ENCODE measurements at regions not wholly inside any gene's neighbourhood (a gene's known extent, or its start where the extent isn't known, plus 50 kb on each side); places are given as distances from the start of the nearest gene placed in this dataset.
A peak's percentile ranks its signal among the peaks of the same experiment; 100 is the strongest.

DNA sequence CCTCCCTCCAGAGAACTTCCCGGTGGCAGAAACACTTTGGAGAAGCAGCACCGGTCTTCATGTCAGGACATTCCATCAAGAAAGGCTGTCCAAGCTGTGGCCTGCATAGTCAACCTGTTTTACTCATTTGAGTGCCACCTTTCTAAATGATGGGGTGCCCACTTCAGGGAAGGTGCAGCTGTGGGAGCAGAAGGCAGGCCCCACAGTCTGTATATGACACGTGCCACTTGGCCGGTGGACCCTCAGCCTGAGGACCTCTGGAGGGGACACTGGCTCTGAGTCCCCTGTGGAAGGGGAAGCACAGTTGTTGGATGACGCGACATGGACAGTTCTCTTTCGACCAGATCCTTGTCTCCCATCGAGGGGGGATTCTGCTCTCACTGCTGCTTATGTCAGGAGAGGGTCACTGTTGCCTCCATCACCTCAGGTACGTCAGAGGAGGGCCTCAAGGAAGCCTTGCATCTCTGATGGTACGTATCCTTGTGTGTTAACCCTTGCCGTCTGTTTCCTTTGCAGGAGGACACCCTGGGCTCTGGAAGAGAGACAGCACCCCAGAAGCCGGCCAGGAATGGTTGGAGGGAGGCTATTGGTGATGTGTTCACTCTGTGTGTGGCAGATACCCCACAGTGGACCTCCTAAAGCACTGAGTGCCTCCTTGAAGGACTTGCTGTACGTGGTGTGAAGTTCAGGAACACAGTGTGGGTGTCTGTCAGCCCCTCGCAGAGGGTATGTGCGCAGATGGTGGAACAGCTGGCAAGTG, 132.1 kb upstream of the RTL1 start:
- Mint-ChIP-seq H3K4me1 (no peaks in the 10 kb centered on the region), H3K27me3 (peaks cover 2 to 6% of the 10 kb centered on the region in 2 donors), H3K27ac (no peak overlapping the region), H3K36me3 (no peaks in the 10 kb centered on the region), H3K9me3 (peaks cover 0 to 3% (median 0%) of the 10 kb centered on the region in 5 donors), H3K4me3 (no peak overlapping the region)
- Histone ChIP-seq H3K4me3 (ENCODE audit: low read length) (no peak overlapping the region), H3K27me3 (ENCODE audit: insufficient read depth, low read length, poor library complexity, severe bottlenecking) (no peaks in the 10 kb centered on the region), H3K27ac (ENCODE audit: low read depth, low read length) (no peak overlapping the region), H3K4me1 (ENCODE audit: insufficient read depth, low read length) (no peaks in the 10 kb centered on the region), H3K36me3 (ENCODE audit: insufficient read depth, low read length) (no peaks in the 10 kb centered on the region), H3K9me3 (ENCODE audit: low read length) (no peaks in the 10 kb centered on the region)
- POLR2A ChIA-PET, result no interaction called here
- CTCF ChIA-PET, result no interaction called here
- peak in 1 of 5 donors; percentile 38 for DNase-seq

DNA sequence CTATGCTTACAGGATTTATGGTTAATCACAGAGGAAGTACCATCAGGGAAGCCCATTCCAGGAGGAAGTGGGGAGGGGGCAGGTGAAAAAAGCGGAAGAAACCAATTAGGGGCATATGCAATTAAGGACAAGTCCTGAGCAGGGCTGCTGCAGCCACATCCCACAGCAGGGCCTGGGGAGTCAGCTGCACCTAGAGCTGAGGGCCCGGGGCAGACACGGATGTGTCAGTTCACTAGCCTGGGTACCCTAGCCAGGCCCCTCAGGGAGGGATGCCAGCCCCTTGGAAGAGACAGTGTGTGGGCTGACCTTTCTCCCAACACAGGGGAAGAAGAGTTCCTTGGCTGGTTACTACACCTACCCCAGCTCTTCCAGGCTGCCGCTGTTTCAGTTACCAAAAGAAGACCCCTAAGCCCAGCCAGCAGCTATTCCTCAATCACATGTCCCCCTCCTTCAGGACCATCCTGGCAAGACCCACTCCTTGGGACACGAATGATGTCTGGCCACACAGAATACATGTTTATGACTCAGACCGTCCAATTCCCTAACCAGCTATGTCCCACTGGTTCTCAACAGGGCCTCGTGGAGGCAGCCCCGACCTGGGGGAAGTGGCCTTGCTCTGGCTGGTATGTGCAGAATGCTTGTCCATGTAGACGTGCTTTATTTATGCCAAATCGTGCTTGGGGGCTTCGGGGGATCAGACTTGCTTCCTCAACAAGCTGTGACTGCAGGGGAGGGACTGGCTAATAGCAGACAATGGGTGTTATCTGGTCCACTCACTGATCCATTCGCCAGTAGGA, 133.7 kb upstream of the RTL1 start:
- H3K4me3 ChIP-seq (ENCODE audit: low read length), result no peak overlapping the region
- Mint-ChIP-seq H3K27me3 (peaks cover 2 to 6% of the 10 kb centered on the region in 2 donors), H3K4me3 (no peak overlapping the region), H3K36me3 (no peaks in the 10 kb centered on the region), H3K4me1 (no peaks in the 10 kb centered on the region), H3K27ac (no peak overlapping the region), H3K9me3 (peaks cover 0 to 3% (median 0%) of the 10 kb centered on the region in 5 donors)
- no peaks in the 10 kb centered on the region for H3K4me1 ChIP-seq (ENCODE audit: insufficient read depth, low read length)
- DNase-seq, result peak in 1 of 5 donors; percentile 17
- H3K27ac ChIP-seq (ENCODE audit: low read depth, low read length), result no peak overlapping the region
- H3K36me3 ChIP-seq (ENCODE audit: insufficient read depth, low read length), result no peaks in the 10 kb centered on the region
- CTCF ChIA-PET, result no interaction called here
- POLR2A ChIA-PET, result no interaction called here
- H3K9me3 ChIP-seq (ENCODE audit: low read length), result no peaks in the 10 kb centered on the region
- no peaks in the 10 kb centered on the region for H3K27me3 ChIP-seq (ENCODE audit: insufficient read depth, low read length, poor library complexity, severe bottlenecking)

DNA sequence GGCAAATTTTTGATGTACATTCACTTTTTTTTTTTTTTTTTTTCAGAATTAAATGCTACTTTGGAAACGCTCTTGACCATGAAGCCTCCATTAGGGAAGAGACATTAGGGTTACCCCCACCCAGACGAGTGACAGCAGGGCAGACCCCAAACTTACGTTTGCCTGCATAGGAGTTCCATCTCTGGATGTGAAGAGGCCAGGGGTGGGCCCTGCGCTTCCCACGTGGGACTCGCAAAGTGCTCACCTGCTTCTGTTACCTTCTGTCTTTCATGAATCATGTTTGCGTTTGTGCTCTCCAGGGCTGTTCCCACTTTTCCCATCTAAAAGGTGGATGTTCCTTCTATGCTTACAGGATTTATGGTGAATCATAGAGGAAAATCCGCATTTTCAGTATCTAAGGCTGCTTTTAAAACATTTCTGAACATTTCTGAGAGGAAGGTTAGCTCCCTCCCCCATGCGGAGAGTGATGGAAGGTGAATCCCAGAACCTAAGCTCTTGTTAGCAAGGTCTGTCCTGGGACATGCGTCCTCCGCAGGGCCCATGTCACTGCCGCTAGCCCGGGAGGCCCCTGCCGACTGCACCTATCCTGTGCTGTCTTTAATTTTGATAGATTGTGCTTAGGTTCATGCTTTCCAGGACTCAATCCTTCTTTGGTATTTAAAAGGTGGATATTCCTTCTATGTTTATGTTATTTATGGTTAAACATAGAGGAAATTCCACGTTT, 135.7 kb upstream of the RTL1 start:
- no peak overlapping the region for H3K4me3 Mint-ChIP-seq
- H3K27ac Mint-ChIP-seq, result no peak overlapping the region
- H3K36me3 ChIP-seq (ENCODE audit: insufficient read depth, low read length), result no peaks in the 10 kb centered on the region
- peaks cover 0 to 3% (median 0%) of the 10 kb centered on the region in 5 donors for H3K9me3 Mint-ChIP-seq
- POLR2A ChIA-PET, result no interaction called here
- H3K27me3 ChIP-seq (ENCODE audit: insufficient read depth, low read length, poor library complexity, severe bottlenecking), result no peaks in the 10 kb centered on the region
- no peak for DNase-seq
- H3K9me3 ChIP-seq (ENCODE audit: low read length), result no peaks in the 10 kb centered on the region
- no peaks in the 10 kb centered on the region for H3K4me1 Mint-ChIP-seq
- H3K27me3 Mint-ChIP-seq, result peaks cover 2 to 6% of the 10 kb centered on the region in 2 donors
- CTCF ChIA-PET, result no interaction called here
- no peak overlapping the region for H3K27ac ChIP-seq (ENCODE audit: low read depth, low read length)
- no peak overlapping the region for H3K4me3 ChIP-seq (ENCODE audit: low read length)
- H3K4me1 ChIP-seq (ENCODE audit: insufficient read depth, low read length), result no peaks in the 10 kb centered on the region
- no peaks in the 10 kb centered on the region for H3K36me3 Mint-ChIP-seq

DNA sequence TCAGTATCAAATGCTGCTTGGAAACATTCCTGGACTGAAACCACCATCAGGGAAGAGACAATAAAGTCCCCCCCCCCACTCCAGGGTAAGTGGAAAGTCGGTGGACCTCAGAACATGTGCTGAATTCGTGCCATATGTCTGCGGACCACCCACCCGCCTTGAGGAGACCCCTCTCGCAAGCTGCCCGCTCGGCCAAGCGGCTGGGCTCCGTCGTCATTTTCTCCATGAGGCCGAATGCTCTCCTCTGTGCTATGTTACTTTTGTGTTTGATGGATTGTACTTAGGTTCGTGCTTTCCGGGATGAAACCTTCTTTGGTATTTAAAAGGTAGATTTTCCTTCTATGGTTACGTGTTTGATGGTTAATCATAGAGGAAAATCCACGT, 136.2 kb upstream of the RTL1 start:
- Mint-ChIP-seq H3K4me3 (no peak overlapping the region), H3K4me1 (no peaks in the 10 kb centered on the region), H3K27ac (no peak overlapping the region), H3K9me3 (peaks cover 0 to 3% (median 0%) of the 10 kb centered on the region in 5 donors), H3K36me3 (no peaks in the 10 kb centered on the region), H3K27me3 (peaks cover 2 to 6% of the 10 kb centered on the region in 2 donors)
- ChIA-PET CTCF (no interaction called here), POLR2A (no interaction called here)
- Histone ChIP-seq H3K4me3 (ENCODE audit: low read length) (no peak overlapping the region), H3K27me3 (ENCODE audit: insufficient read depth, low read length, poor library complexity, severe bottlenecking) (no peaks in the 10 kb centered on the region), H3K4me1 (ENCODE audit: insufficient read depth, low read length) (no peaks in the 10 kb centered on the region), H3K36me3 (ENCODE audit: insufficient read depth, low read length) (no peaks in the 10 kb centered on the region), H3K9me3 (ENCODE audit: low read length) (no peaks in the 10 kb centered on the region), H3K27ac (ENCODE audit: low read depth, low read length) (no peak overlapping the region)
- peak in 1 of 5 donors; percentile 7 for DNase-seq

DNA sequence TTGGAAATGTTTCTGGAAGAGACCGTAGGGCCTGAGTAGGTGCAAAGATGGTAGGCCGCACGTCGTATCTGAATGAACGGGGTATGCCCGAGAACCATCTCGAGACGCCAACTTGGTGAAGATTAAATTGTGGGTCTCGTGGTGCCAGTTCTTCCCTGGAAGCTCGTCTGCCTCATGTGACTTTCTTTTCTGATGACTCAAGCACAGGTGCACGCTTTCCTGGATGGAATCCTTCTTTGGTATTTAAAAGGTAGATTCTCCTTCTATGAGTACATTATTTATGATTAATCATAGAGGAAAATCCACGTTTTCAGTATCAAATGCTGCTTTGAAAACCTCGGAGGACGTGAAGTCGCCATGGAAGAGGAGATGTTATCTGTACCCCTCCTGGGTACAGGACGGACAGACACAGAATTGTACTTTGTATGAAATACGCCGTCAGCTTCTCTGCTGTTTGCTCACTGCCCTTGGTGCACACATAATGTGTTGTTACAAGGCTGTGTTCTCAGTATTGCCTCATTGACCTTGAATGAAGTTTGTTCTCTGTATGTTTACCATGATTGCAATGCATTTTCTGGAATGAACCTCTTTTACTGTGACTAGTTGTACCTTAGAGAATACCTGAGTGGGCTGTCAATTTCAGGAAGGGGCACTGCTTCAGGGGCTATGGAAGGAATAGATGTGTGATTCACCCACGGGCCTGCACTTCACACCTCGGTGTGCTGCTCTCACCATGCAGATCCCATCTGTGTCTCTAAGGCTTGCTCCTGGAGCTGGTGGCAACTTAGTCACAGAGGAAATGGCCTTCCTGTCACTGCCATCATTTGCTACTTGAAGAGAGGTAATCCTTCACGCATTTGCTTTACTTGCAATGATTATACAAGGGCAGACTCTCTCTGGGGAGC, 137.3 kb upstream of the RTL1 start:
- POLR2A ChIA-PET, result no interaction called here
- H3K36me3 Mint-ChIP-seq, result no peaks in the 10 kb centered on the region
- no peaks in the 10 kb centered on the region for H3K4me1 Mint-ChIP-seq

DNA sequence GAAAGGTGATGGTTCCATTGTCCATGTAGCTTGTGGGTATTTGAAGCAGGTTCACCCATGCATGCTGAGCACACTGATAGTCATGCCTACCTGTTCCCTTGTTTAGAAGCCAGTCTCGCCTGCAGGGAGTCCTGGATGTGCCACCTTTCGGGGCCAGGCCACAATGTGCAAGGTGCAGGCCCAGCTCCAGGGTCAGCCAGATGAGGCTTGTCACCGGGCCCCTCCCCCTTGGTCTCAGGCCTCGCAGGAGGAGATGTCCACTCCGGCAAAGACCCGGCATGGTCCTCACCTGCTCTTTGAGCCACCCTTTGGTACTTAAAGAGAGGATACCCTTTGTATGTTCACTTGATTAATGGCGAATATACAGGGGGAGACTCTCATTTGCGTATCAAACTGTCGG, 140.4 kb upstream of the RTL1 start:
- POLR2A ChIA-PET, result no interaction called here

More for the DNA sequence above, 137.3 kb upstream of the RTL1 start:
- CTCF ChIA-PET, result no interaction called here
- H3K4me3 ChIP-seq (ENCODE audit: low read length), result no peak overlapping the region
- no peak overlapping the region for H3K27ac Mint-ChIP-seq
- DNase-seq, result no peak
- H3K4me3 Mint-ChIP-seq, result no peak overlapping the region
- no peaks in the 10 kb centered on the region for H3K36me3 ChIP-seq (ENCODE audit: insufficient read depth, low read length)
- no peaks in the 10 kb centered on the region for H3K4me1 ChIP-seq (ENCODE audit: insufficient read depth, low read length)
- no peaks in the 10 kb centered on the region for H3K27me3 ChIP-seq (ENCODE audit: insufficient read depth, low read length, poor library complexity, severe bottlenecking)
- H3K27me3 Mint-ChIP-seq, result peaks cover 2 to 6% of the 10 kb centered on the region in 2 donors
- H3K9me3 Mint-ChIP-seq, result peaks cover 0 to 3% (median 0%) of the 10 kb centered on the region in 5 donors
- no peaks in the 10 kb centered on the region for H3K9me3 ChIP-seq (ENCODE audit: low read length)
- H3K27ac ChIP-seq (ENCODE audit: low read depth, low read length), result no peak overlapping the region

DNA sequence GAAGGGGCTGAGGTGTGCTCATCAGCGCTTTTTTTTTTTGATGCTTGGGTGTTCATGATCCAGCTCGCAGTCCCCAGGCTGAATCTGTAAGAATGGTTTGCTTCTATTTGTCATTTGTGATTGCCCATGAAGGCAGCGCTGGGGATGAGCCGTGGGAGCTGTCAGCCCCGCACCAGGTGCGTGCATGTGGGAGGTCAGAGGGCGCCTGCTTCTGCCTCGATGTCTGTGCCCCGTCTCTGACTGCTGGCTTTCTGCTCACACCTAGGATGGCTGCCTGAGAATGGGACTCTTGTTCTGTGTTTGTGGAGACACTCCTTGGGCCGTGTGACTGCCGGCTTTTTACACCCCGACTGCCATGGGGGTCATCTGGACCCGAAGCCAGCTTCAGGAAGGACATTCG, 141.2 kb upstream of the RTL1 start:
- DNase-seq, result no peak
- no peaks in the 10 kb centered on the region for H3K36me3 ChIP-seq (ENCODE audit: insufficient read depth, low read length)
- Mint-ChIP-seq H3K27me3 (peaks cover 6 to 14% of the 10 kb centered on the region in 2 donors), H3K9me3 (no peaks in the 10 kb centered on the region), H3K27ac (no peak overlapping the region), H3K4me1 (no peaks in the 10 kb centered on the region), H3K36me3 (no peaks in the 10 kb centered on the region), H3K4me3 (no peak overlapping the region)
- POLR2A ChIA-PET, result no interaction called here
- H3K9me3 ChIP-seq (ENCODE audit: low read length), result no peaks in the 10 kb centered on the region
- H3K27me3 ChIP-seq (ENCODE audit: insufficient read depth, low read length, poor library complexity, severe bottlenecking), result no peaks in the 10 kb centered on the region
- no peaks in the 10 kb centered on the region for H3K4me1 ChIP-seq (ENCODE audit: insufficient read depth, low read length)
- CTCF ChIA-PET, result no interaction called here
- H3K4me3 ChIP-seq (ENCODE audit: low read length), result no peak overlapping the region
- no peak overlapping the region for H3K27ac ChIP-seq (ENCODE audit: low read depth, low read length)

More for the DNA sequence above, 140.4 kb upstream of the RTL1 start:
- no peaks in the 10 kb centered on the region for H3K4me1 Mint-ChIP-seq
- H3K9me3 Mint-ChIP-seq, result no peaks in the 10 kb centered on the region
- H3K27ac ChIP-seq (ENCODE audit: low read depth, low read length), result no peak overlapping the region
- no peak overlapping the region for H3K27ac Mint-ChIP-seq
- CTCF ChIA-PET, result no interaction called here
- no peaks in the 10 kb centered on the region for H3K36me3 Mint-ChIP-seq
- H3K9me3 ChIP-seq (ENCODE audit: low read length), result no peaks in the 10 kb centered on the region
- H3K27me3 Mint-ChIP-seq, result peaks cover 6 to 8% of the 10 kb centered on the region in 2 donors
- no peaks in the 10 kb centered on the region for H3K36me3 ChIP-seq (ENCODE audit: insufficient read depth, low read length)
- DNase-seq, result no peak
- H3K4me1 ChIP-seq (ENCODE audit: insufficient read depth, low read length), result no peaks in the 10 kb centered on the region
- no peak overlapping the region for H3K4me3 ChIP-seq (ENCODE audit: low read length)
- no peak overlapping the region for H3K4me3 Mint-ChIP-seq
- no peaks in the 10 kb centered on the region for H3K27me3 ChIP-seq (ENCODE audit: insufficient read depth, low read length, poor library complexity, severe bottlenecking)
